PC-3 (cell line): ENCODE measurements at regions not wholly inside any gene's neighbourhood (a gene's known extent, or its start where the extent isn't known, plus 50 kb on each side); places are given as distances from the start of the nearest gene placed in this dataset.
A peak's percentile ranks its signal among the peaks of the same experiment; 100 is the strongest.

Experiments used
- ATAC-seq: fragments of 200-7000 bp; cut with Tn5 transposase; 2 replicates; pipeline ENCODE4 v1.9.1; 2020; ENCODE audit warnings: mild to moderate bottlenecking, moderate library complexity
- BruUV-seq: library from RNA; stranded (reverse); fragments of 400-500 nt; replicated peaks from 2 replicates; lab custom pipeline; 2021; lab: Mats Ljungman, UMichigan
- CTCF ChIA-PET: fragments of 300-600 bp; sonication (Branson Sonifier 250); formaldehyde crosslinking; loops from one replicate; lab custom pipeline; 2022; ENCODE audit warnings: antibody characterized with exemption; lab: Charles Lee
- POLR2A ChIA-PET: fragments of 300-600 bp; sonication (Branson Sonifier 250); formaldehyde crosslinking; loops from one replicate; lab custom pipeline; 2022; ENCODE audit warnings: antibody characterized with exemption; ENCODE audit not compliant: unreplicated experiment; lab: Charles Lee
- DNase-seq: peaks from one replicate; pipeline ENCODE4 v3.0.0-alpha.2; 2015
- H2AFZ ChIP-seq: fragments of 300-600 bp; sonication (generic); 2 replicates; pipeline ENCODE4 v1.6.0; 2016; ENCODE audit warnings: antibody characterized with exemption, low read length
- H3F3A ChIP-seq: fragments of 300-600 bp; sonication (generic); one replicate; pipeline ENCODE4 v1.6.0; 2017; ENCODE audit warnings: antibody characterized with exemption, low read length, control low read depth, mild to moderate bottlenecking; ENCODE audit not compliant: unreplicated experiment
- H3K27ac ChIP-seq: fragments of 300-600 bp; sonication (generic); 2 replicates; pipeline ENCODE4 v1.5.1; 2016; ENCODE audit warnings: mild to moderate bottlenecking, low read length
- H3K27me3 ChIP-seq: fragments of 300-600 bp; sonication (generic); 2 replicates; pipeline ENCODE4 v1.6.1; 2016; ENCODE audit warnings: low read length, mixed read lengths
- H3K36me3 ChIP-seq: fragments of 300-600 bp; sonication (generic); 2 replicates; pipeline ENCODE4 v1.6.1; 2016; ENCODE audit warnings: low read depth, mixed run types, low read length, mixed read lengths
- H3K4me1 ChIP-seq: fragments of 300-600 bp; sonication (generic); 2 replicates; pipeline ENCODE4 v1.5.1; 2016; ENCODE audit warnings: low read length; ENCODE audit not compliant: insufficient read depth
- H3K4me2 ChIP-seq: fragments of 300-600 bp; sonication (generic); 2 replicates; pipeline ENCODE4 v1.6.0; 2016; ENCODE audit warnings: low read length
- H3K4me3 ChIP-seq: fragments of 300-600 bp; sonication (generic); 2 replicates; pipeline ENCODE4 v1.5.1; 2016; ENCODE audit warnings: mild to moderate bottlenecking, low read length, mixed read lengths
- H3K79me2 ChIP-seq: fragments of 300-600 bp; sonication (generic); 2 replicates; pipeline ENCODE4 v1.6.1; 2017; ENCODE audit warnings: low read length, mixed read lengths
- H3K9ac ChIP-seq: fragments of 300-600 bp; sonication (generic); 2 replicates; pipeline ENCODE4 v1.6.0; 2016; ENCODE audit warnings: mild to moderate bottlenecking, low read length
- H3K9me2 ChIP-seq: fragments of 300-600 bp; sonication (generic); replicated peaks from 2 replicates; pipeline ENCODE4 v1.6.1; 2016; ENCODE audit warnings: mixed run types, low read length, mixed read lengths
- H3K9me3 ChIP-seq: fragments of 300-600 bp; sonication (generic); 2 replicates; pipeline ENCODE4 v1.6.1; 2016; ENCODE audit warnings: low read length, mixed read lengths
- H4K20me1 ChIP-seq: fragments of 300-600 bp; sonication (generic); 2 replicates; pipeline ENCODE4 v1.6.1; 2016; ENCODE audit warnings: low read length, mixed read lengths
- CTCF ChIP-seq: fragments of 300-600 bp; sonication (generic); conservative IDR thresholded peaks from 2 replicates; pipeline ENCODE4 v1.5.1; 2017; ENCODE audit warnings: antibody characterized with exemption, low read depth, mild to moderate bottlenecking, low read length
- EZH2 ChIP-seq: fragments of 300-600 bp; sonication (generic); IDR thresholded peaks from one replicate; pipeline ENCODE4 v1.6.1; 2017; ENCODE audit warnings: antibody characterized with exemption, mild to moderate bottlenecking, low read length; ENCODE audit not compliant: unreplicated experiment
- EZH2phosphoT487 ChIP-seq: fragments of 300-600 bp; sonication (generic); IDR thresholded peaks from 2 replicates; pipeline ENCODE4 v1.6.1; 2018; ENCODE audit warnings: mild to moderate bottlenecking, antibody characterized with exemption, low read length, borderline replicate concordance
- intact Hi-C: fragments of 100-400 bp; cut with micrococcal nuclease; formaldehyde crosslinking; loops from 2 replicates; pipeline ENCODE4 v1.9.0; 2023

GRCh38 chr4:4752576-4753401, 106.7 kb upstream of the MSX1 start:
- Histone ChIP-seq H3K36me3 (no peaks in the 10 kb centered on the region), H3K4me1 (peaks cover 10% of the 10 kb centered on the region), H2AFZ (no peak overlapping the region), H3K4me3 (no peak overlapping the region), H3K9me3 (no peaks in the 10 kb centered on the region), H3K27me3 (no peaks in the 10 kb centered on the region), H3K4me2 (no peak overlapping the region), H3K9ac (no peak overlapping the region), H3K27ac (no peak overlapping the region), H4K20me1 (no peaks in the 10 kb centered on the region), H3K9me2 (no peaks in the 10 kb centered on the region), H3F3A (no peaks in the 10 kb centered on the region), H3K79me2 (no peaks in the 10 kb centered on the region)
- BruUV-seq: no TSS peak
- ChIA-PET CTCF (no interaction called here), POLR2A (no interaction called here)
- DNase-seq: peak; percentile 29
- intact Hi-C loops: no loop called here
- no peak for ATAC-seq
- no peak for TF ChIP-seq EZH2
- TF ChIP-seq EZH2phosphoT487: no peak
- no peak for TF ChIP-seq CTCF

- Histone ChIP-seq H3K27me3 (no peaks in the 10 kb centered on the region), H3K9me3 (no peaks in the 10 kb centered on the region), H3K9me2 (no peaks in the 10 kb centered on the region), H3K9ac (no peak overlapping the region), H3K27ac (no peak overlapping the region), H3K4me3 (no peak overlapping the region), H2AFZ (no peak overlapping the region), H3K4me2 (no peak overlapping the region), H4K20me1 (no peaks in the 10 kb centered on the region), H3K4me1 (peaks cover 10% of the 10 kb centered on the region), H3K36me3 (no peaks in the 10 kb centered on the region), H3K79me2 (no peaks in the 10 kb centered on the region), H3F3A (no peaks in the 10 kb centered on the region)
- no peak for ATAC-seq
- intact Hi-C loops: no loop called here
- no TSS peak for BruUV-seq
- TF ChIP-seq EZH2phosphoT487: no peak
- TF ChIP-seq EZH2: no peak
- no peak for TF ChIP-seq CTCF
- ChIA-PET POLR2A (no interaction called here), CTCF (no interaction called here)
- no peak for DNase-seq
Measured at GRCh38 chr4:4752025-4752424, 107.4 kb upstream of the MSX1 start.

GRCh38 chr4:4750187-4750586, 109.3 kb upstream of the MSX1 start:
- H3K27me3 ChIP-seq: no peaks in the 10 kb centered on the region
- no peak overlapping the region for H3K27ac ChIP-seq
- BruUV-seq: no TSS peak
- no peaks in the 10 kb centered on the region for H3K79me2 ChIP-seq
- H3K9ac ChIP-seq: no peak overlapping the region
- H3K4me2 ChIP-seq: no peak overlapping the region
- H3K9me2 ChIP-seq: no peaks in the 10 kb centered on the region
- no peak overlapping the region for H2AFZ ChIP-seq
- intact Hi-C loops: no loop called here
- no peaks in the 10 kb centered on the region for H4K20me1 ChIP-seq
- H3F3A ChIP-seq: no peaks in the 10 kb centered on the region
- H3K36me3 ChIP-seq: no peaks in the 10 kb centered on the region
- ChIA-PET CTCF (no interaction called here), POLR2A (no interaction called here)
- no peaks in the 10 kb centered on the region for H3K9me3 ChIP-seq
- H3K4me3 ChIP-seq: no peak overlapping the region
- no peak for TF ChIP-seq CTCF
- no peak for TF ChIP-seq EZH2
- no peak for TF ChIP-seq EZH2phosphoT487
- ATAC-seq (no peak), DNase-seq (no peak)
- H3K4me1 ChIP-seq: peaks cover 10% of the 10 kb centered on the region
